Urothelium cell line (cell line): ENCODE measurements at regions not wholly inside any gene's neighbourhood (a gene's known extent, or its start where the extent isn't known, plus 50 kb on each side); places are given as distances from the start of the nearest gene placed in this dataset.
A peak's percentile ranks its signal among the peaks of the same experiment; 100 is the strongest.
"Not testable (repeated sequence)": the region's sequence is repeated elsewhere in the genome, so short reads cannot be mapped to it uniquely, and the experiment has no call there.

Experiments
- DNase-seq: peaks from one replicate; pipeline ENCODE4 v3.0.0; 2011; ENCODE audit warnings: low spot score, mixed read lengths
- FAIRE-seq: peaks from 2 replicates; lab custom pipeline; 2011; peaks lifted over from hg19 to GRCh38; lab: Jason Lieb, UNC

- no peak for DNase-seq
- no peak for FAIRE-seq
Measured at GRCh38 chr7:127530148-127530547, 55.2 kb downstream of the GCC1 start.

- FAIRE-seq (no peak), DNase-seq (no peak)
Measured at GRCh38 chr7:127527561-127527960, 57.8 kb downstream of the GCC1 start.

- no peak for DNase-seq
- FAIRE-seq: no peak
Measured at GRCh38 chr7:127525866-127526480, 59.4 kb downstream of the GCC1 start.

DNA sequence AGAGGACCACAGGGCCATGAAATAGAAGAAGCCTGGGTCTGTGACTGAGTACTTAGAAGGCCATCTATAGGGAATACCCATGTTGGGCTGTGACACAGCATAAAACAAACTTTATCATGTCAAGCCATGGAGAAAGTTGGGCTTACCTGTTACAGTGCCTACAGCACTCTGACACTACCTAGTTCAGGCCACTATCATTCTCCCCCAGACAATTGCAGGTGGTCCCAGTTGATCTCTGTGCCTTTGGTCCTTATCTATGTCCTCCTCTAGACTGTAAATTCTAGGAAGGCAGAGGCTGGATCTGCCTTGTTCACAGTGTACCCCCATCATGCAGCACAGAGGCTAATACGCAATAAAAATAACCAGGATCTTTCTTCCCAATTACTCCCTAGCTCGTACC is 69.1 kb downstream of the GCC1 start:
- DNase-seq (no peak), FAIRE-seq (no peak)

GRCh38 chr7:127514499-127514898 is 70.9 kb downstream of the GCC1 start:
- no peak for FAIRE-seq

DNA sequence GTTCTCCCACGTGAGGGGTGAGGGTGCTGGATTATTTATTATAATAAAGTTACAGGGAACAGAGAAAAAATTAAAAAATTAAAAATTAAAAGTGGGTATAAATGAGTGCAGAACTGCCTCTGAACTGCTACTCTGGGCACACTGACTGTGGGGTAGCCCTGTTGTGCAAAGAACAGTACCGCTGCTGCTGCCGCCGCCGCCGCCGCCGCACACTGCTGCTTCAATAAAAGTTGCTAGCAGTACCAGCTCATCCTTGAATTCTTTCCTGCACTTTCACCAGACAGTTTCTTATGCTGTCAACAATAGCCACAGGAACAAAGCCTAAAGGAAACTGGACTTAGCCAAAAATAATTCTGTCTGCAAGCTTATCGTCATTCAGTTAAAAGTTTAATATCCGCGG is 72.1 kb downstream of the GCC1 start:
- FAIRE-seq (no peak), DNase-seq (no peak)

More at GRCh38 chr7:127514499-127514898, 70.9 kb downstream of the GCC1 start:
- peak; percentile 17 for DNase-seq

GRCh38 chr7:127512663-127513062 is 72.7 kb downstream of the GCC1 start:
- DNase-seq: no peak
- no peak for FAIRE-seq

GRCh38 chr7:127504715-127505114 is 80.7 kb downstream of the GCC1 start:
- no peak for DNase-seq

DNA sequence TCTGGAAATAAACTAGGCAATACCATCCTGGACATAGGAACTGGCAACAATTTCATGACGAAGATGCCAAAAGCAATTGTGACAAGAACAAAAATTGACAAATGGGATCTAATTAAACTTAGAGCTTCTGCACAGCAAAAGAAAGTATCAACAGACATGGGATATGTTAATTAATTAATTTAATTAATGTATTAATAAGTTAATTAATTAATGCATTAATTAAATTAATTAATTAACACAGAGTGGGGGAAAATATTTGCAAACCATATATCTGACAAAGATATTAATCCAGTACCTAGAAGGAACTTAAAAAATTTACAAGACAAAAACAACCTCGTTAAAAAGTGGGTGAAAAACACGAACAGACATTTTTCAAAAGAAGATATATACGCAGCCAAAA is 83.6 kb downstream of the GCC1 start:
- DNase-seq (no peak), FAIRE-seq (no peak)

More at GRCh38 chr7:127504715-127505114, 80.7 kb downstream of the GCC1 start:
- no peak for FAIRE-seq

GRCh38 chr7:127487381-127487780 is 94.9 kb upstream of the ZNF800 start:
- no peak for FAIRE-seq
- DNase-seq: no peak

DNA sequence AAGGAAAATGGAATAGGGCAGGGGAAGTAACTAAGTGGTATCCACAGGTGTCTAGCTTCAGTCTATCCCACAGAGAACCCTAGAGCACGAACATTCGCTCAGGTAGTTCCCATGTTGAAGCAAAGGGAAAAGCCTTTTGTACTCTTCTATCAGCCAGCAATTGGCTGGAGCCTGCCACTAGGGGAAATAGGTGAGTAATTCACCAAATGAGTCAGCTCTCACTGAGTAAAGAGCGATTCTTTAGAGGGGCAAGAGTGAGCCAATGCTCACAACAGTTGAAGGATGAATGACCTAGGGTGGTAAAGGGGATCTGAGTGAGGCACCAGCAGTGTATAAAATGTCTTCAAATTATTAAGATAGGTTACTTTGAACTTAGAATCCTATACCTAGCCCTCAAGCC is 94.1 kb upstream of the ZNF800 start:
- FAIRE-seq: no peak
- peak; percentile 5 for DNase-seq

DNA sequence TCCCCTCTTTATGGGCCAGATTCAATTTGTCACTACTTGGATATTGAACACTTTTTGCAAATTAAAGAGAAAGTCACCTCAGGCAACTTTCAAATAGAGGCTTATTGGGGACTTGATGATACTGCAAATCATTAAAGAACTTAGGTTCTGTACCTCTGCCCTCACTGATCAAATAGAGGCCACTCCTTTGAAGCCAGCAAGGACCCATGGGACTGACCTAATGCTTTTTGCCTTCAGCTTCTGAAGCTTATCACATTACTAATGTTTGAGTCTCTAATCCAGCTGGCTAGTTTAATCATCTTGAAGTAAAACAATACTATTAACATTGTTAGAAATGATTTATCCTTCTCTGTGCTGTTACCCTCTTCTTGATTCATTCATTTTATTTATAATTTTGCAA is 93.0 kb upstream of the ZNF800 start:
- DNase-seq: no peak
- FAIRE-seq: no peak

GRCh38 chr7:127484954-127485353 is 92.4 kb upstream of the ZNF800 start:
- DNase-seq (no peak), FAIRE-seq (no peak)

GRCh38 chr7:127478461-127478860 is 86.0 kb upstream of the ZNF800 start:
- DNase-seq (no peak), FAIRE-seq (no peak)

- no peak for DNase-seq
- FAIRE-seq: no peak
Measured at GRCh38 chr7:127478024-127478355, 85.5 kb upstream of the ZNF800 start.

DNA sequence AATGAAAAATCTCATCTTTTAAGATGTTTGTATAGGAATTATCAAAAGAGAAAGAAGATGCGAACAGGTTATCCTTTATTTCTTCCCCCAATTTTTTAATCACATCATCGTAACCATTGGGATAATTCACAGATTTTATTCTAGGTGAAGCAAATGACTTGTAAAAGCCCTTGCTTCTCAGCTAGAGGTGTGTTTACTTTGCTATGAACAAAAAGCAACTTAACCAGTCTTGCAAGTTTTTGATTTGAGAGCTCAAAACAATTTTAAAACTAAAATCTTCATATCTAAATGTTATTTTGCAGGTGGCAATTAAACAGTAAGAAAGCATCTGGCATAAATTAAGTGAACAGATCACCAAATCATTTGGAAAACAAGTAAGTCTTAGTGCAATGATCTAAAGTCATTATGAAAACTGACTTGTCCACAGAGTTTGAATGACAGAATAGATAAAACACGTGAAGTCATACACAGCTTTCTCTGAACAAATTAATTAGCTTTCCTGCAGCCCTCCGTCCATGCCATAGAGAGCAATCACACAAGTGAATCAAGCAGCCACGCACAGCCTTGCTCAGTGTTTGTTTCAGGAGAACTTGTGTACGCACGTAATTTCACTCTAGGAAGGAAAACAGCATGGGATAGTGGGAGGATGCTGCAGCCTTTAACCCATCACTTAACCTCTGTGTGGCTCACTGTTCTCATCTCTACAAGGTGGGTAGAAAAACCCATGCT is 85.0 kb upstream of the ZNF800 start:
- no peak for FAIRE-seq
- DNase-seq: no peak

- FAIRE-seq: no peak
- no peak for DNase-seq
Measured at GRCh38 chr7:127476618-127477017, 84.1 kb upstream of the ZNF800 start.

DNA sequence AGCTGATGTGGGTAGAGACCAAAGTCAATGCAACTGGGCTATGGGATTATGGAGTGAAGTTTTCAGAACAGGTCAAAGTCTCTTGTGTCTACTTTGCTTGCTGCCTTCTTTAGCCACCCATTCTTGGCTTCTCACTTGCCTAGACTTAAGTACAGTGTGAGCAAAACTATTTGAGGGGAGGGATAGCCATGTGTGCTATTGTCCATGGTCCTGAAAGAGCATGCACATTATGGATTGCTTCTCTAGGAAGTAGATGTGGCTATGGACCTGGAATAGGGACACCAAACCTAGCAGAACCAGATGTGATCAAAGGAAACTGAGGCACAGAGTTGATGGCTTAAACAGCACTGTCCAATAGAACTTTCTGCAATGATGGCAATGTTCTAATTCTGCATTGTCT is 81.9 kb upstream of the ZNF800 start:
- peak; percentile 7 for DNase-seq

GRCh38 chr7:127473409-127473808 is 80.9 kb upstream of the ZNF800 start:
- no peak for FAIRE-seq
- DNase-seq: no peak

More for the DNA sequence above, 81.9 kb upstream of the ZNF800 start:
- FAIRE-seq: no peak

- DNase-seq (no peak), FAIRE-seq (no peak)
Measured at GRCh38 chr7:127460077-127460476, 67.6 kb upstream of the ZNF800 start.

DNA sequence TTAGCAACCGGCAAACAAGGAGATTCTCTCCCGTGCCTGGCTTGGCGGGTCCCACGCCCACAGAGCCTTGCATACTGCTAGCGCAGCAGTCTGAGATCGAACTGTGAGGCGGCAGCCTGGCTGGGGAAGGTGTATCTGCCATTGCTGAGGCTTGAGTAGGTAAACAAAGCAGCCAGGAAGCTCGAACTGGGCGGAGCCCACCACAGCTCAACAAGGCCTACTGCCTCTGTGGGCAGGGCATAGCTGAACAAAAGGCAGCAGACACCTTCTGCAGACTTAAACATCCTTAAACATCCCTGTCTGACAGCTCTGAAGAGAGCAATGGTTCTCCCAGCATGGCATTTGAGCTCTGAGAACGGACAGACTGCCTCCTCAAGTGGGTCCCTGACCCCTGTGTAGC is 58.8 kb upstream of the ZNF800 start:
- not testable (repeated sequence) for DNase-seq, FAIRE-seq

DNA sequence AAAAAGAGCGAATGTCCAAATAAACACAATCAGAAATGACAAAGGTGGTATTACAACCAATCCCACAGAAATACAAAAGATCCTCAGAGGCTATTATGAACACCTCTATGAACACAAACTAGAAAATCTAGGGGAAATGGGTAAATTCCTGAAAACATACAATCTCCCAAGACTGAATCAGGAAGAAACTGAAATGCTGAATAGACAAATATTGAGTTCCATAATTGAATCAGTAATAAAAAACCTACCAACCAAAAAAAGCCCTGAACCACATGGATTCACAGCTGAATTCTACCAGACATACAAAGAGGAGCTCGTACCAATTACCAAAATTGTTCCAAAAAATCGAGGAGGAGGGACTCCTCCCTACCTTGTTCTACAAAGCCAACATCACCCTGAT is 56.1 kb upstream of the ZNF800 start:
- DNase-seq (no peak), FAIRE-seq (no peak)
